Gastrocnemius medialis (tissue), 4 donors: ENCODE measurements at regions not wholly inside any gene's neighbourhood (a gene's known extent, or its start where the extent isn't known, plus 50 kb on each side); places are given as distances from the start of the nearest gene placed in this dataset.

Experiments used
- ATAC-seq, 2 donors: fragments of 150-250 bp; one replicate each; pipeline ENCODE4 v1.9.1; 2016
- DNase-seq, 2 donors: peaks; one replicate each; pipeline ENCODE4 v3.0.0-alpha.2; 2019
- H3K27ac ChIP-seq, 4 donors: fragments of 200-600 bp; sonication (generic); 1 replicate in 1 of 4; 2 replicates in 3 of 4; pipeline ENCODE4 v1.5.1; 2016 to 2018; ENCODE audit warnings: mild to moderate bottlenecking in 2 of 4, moderate library complexity in 1 of 4
- H3K27me3 ChIP-seq, 3 donors: fragments of 200-600 bp; sonication (generic) in 2 of 3; 1 replicate in 1 of 3; 2 replicates in 2 of 3; pipeline versions ENCODE4 v1.5.1 to v1.6.0; 2016 to 2019; ENCODE audit warnings: mild to moderate bottlenecking in 1 of 3, moderate library complexity in 1 of 3
- H3K36me3 ChIP-seq, 2 donors: fragments of 200-600 bp; sonication (generic) in 1 of 2; one replicate each; pipeline ENCODE4 v1.5.1; 2017 to 2018
- H3K4me1 ChIP-seq, 2 donors: fragments of 200-600 bp; sonication (generic) in 1 of 2; one replicate each; pipeline ENCODE4 v1.5.1; 2016 to 2017; ENCODE audit warnings: mild to moderate bottlenecking in 2 of 2
- H3K4me3 ChIP-seq, 4 donors: fragments of 200-600 bp; sonication (generic) in 3 of 4; 1 replicate in 1 of 4; 2 replicates in 3 of 4; pipeline ENCODE4 v1.5.1; 2016 to 2019; ENCODE audit warnings: mild to moderate bottlenecking in 2 of 4
- H3K9me3 ChIP-seq, 3 donors: fragments of 200-600 bp; sonication (generic) in 2 of 3; 1 replicate in 1 of 3; 2 replicates in 2 of 3; pipeline ENCODE4 v1.5.1; 2016 to 2019
- POLR2A ChIP-seq, 2 donors: fragments of 450-650 bp; IDR thresholded peaks; one replicate each; pipeline ENCODE4 v1.6.1; 2017; ENCODE audit warnings: antibody characterized with exemption in 2 of 2, mild to moderate bottlenecking in 2 of 2, moderate library complexity in 2 of 2
- in situ Hi-C, 4 donors: fragments of 200-750 bp; cut with MboI; loops; one replicate each; pipeline versions ENCODE4 v1.15.0 to v1.8.0; 2017; ENCODE audit warnings: low sequenced_read_pairs in 4 of 4
- intact Hi-C: fragments of 100-400 bp; cut with DNase I; formaldehyde crosslinking; loops from one replicate; pipeline ENCODE4 v1.15.1; 2023; ENCODE audit warnings: low total_unique reads
- TF ChIP-seq, protein P1 (sequence below), 5 experiments: fragments of 450-650 bp in 3 of 5; fragments of 200-600 bp in 2 of 5; sonication (generic) in 2 of 5; IDR thresholded peaks in 4 of 5; conservative IDR thresholded peaks in 1 of 5; 1 replicate in 4 of 5; 2 replicates in 1 of 5; pipeline ENCODE4 v1.5.1; 2016 to 2019; ENCODE audit warnings: antibody characterized with exemption in 5 of 5, mild to moderate bottlenecking in 3 of 5, moderate library complexity in 3 of 5

DNA sequence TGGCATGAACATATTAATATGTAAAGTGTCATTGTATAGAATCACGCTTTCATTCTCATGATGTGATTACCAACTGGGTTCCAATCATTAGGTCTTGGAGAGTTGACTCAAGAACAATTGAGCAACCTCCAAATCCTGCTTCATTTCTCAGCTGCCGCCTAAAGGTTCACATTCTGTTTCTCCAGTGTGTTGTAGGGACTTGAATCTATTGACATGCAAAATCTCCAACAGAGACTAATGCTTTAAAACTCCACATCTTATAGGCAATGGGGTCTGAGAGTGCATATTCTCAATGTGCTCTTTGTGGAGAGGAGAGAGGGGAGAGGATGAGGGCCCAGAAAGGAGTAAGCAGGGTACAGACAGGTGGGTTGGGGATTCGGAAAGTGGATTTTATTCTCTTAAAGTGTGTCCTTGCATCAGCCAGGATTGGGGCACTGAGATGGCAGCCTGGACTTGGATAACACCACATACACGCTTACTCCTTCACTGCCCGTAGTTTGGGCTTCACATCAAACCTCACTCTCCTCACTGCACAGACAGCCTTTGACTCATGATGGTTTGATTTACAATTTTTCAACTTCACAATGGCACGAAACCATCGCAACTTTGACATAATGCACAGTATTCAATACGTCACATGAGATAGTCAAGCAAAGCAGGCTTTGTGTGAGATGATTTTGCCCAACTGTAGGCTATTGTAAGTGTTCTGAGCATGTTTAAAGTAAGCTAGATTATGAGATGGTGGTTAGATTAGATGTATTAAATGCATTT, 241.3 kb upstream of the IRS2 start:
- TF ChIP-seq POLR2A (IDR thresholded peaks at IDR 0.05): no peak
- TF ChIP-seq, protein P1, sequence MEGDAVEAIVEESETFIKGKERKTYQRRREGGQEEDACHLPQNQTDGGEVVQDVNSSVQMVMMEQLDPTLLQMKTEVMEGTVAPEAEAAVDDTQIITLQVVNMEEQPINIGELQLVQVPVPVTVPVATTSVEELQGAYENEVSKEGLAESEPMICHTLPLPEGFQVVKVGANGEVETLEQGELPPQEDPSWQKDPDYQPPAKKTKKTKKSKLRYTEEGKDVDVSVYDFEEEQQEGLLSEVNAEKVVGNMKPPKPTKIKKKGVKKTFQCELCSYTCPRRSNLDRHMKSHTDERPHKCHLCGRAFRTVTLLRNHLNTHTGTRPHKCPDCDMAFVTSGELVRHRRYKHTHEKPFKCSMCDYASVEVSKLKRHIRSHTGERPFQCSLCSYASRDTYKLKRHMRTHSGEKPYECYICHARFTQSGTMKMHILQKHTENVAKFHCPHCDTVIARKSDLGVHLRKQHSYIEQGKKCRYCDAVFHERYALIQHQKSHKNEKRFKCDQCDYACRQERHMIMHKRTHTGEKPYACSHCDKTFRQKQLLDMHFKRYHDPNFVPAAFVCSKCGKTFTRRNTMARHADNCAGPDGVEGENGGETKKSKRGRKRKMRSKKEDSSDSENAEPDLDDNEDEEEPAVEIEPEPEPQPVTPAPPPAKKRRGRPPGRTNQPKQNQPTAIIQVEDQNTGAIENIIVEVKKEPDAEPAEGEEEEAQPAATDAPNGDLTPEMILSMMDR (IDR thresholded peaks at IDR 0.05 in 4 of 5, conservative IDR thresholded peaks at IDR 0.05 in 1 of 5): no peak
- ATAC-seq (no peak), DNase-seq (no peak)
- in situ Hi-C loops: no loop called here
- peaks cover 17 to 18% of the 10 kb centered on the region in 2 donors for H3K4me1 ChIP-seq
- no peaks in the 10 kb centered on the region for H3K9me3 ChIP-seq
- H3K27ac ChIP-seq: no peak overlapping the region
- H3K4me3 ChIP-seq: no peak overlapping the region
- intact Hi-C loops: no loop called here
- H3K27me3 ChIP-seq: no peaks in the 10 kb centered on the region
- H3K36me3 ChIP-seq: no peaks in the 10 kb centered on the region

DNA sequence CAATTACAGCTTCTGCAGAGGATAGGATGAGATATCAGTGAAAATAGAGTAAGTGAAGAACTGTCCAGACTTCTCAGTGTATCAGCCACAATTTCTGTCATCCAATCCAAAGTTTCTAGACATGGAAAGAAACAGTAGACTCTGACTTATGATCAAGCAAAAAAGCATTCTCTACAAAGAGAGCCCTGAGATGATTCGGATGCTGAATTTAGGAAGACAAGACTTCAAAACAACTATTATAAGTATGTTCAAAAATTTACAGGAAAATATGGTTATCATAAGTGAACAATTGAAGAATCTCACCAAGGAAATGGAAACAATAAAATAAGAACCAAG, 238.2 kb upstream of the IRS2 start:
- in situ Hi-C loops (no loop called here), intact Hi-C loops (loop anchor here (5.0 kb wide), 1 partner anchor 87 kb away; no protein-coding TSS in a partner anchor)
- ATAC-seq (peak; percentile 23 to 50), DNase-seq (no peak)
- H3K9me3 ChIP-seq: no peaks in the 10 kb centered on the region
- H3K27me3 ChIP-seq: peaks cover 0 to 2% (median 0%) of the 10 kb centered on the region in 3 donors
- TF ChIP-seq POLR2A (IDR thresholded peaks at IDR 0.05): no peak
- TF ChIP-seq, protein P1 (IDR thresholded peaks at IDR 0.05 in 4 of 5, conservative IDR thresholded peaks at IDR 0.05 in 1 of 5): no peak
- H3K4me1 ChIP-seq: peaks cover 17 to 18% of the 10 kb centered on the region in 2 donors
- no peaks in the 10 kb centered on the region for H3K36me3 ChIP-seq
- H3K4me3 ChIP-seq: no peak overlapping the region
- peak overlapping the region; percentile 74 to 90 (median 80) for H3K27ac ChIP-seq

DNA sequence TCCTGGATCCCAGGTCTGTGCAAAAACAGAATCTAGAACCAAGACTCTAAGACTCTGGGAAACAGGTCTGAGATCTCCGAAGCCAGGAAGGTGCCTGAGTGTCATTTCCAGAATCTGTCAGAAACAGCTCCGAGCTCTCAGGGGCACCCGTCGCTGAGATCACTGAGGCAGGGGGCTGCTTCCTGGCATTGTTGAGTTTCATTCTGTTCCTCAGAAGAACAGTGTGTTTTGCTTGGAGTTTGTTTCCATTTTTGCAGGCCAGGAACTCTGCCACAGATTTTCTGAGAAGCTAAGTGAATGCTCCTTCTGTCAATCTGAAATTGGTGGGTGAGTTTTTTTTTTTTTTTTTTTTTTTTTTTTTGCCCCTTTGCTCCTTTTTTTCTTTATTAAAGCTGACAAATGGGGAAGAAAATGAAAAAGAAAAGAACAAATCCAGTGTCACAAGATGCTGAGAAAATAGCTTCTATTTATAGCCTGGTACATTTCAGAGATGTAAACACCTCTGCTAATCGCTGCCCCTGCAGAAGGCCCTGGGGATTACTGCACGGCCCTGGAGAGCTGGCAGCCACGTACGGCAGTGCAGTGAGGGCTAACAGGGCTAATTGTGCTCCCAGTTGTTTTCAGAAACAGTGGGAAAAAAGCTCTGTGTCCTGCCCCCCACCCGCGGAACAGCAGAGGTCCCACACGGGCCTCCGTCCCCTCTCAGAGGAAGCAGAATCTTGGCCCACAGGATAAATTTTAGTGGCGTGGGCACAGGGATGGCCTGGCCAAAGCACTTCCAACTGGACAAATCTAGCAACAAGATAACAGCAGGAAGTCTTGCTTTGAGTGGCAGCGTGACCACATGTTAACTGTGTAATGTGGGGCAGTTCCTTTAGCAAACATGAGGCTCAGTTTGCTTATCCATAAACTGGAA, 237.6 kb upstream of the IRS2 start:
- Histone ChIP-seq H3K4me1 (peaks cover 17 to 18% of the 10 kb centered on the region in 2 donors), H3K9me3 (no peaks in the 10 kb centered on the region), H3K27me3 (peaks cover 0 to 2% (median 0%) of the 10 kb centered on the region in 3 donors), H3K36me3 (no peaks in the 10 kb centered on the region), H3K27ac (peak overlapping the region; percentile 74 to 90 (median 80)), H3K4me3 (no peak overlapping the region)
- DNase-seq (peak; percentile 39 to 46), ATAC-seq (peak; percentile 85 to 93)
- TF ChIP-seq, protein P1 (IDR thresholded peaks at IDR 0.05 in 4 of 5, conservative IDR thresholded peaks at IDR 0.05 in 1 of 5): no peak
- TF ChIP-seq POLR2A (IDR thresholded peaks at IDR 0.05): no peak
- intact Hi-C loops (loop anchor here (5.0 kb wide), 1 partner anchor 87 kb away; no protein-coding TSS in a partner anchor), in situ Hi-C loops (no loop called here)

DNA sequence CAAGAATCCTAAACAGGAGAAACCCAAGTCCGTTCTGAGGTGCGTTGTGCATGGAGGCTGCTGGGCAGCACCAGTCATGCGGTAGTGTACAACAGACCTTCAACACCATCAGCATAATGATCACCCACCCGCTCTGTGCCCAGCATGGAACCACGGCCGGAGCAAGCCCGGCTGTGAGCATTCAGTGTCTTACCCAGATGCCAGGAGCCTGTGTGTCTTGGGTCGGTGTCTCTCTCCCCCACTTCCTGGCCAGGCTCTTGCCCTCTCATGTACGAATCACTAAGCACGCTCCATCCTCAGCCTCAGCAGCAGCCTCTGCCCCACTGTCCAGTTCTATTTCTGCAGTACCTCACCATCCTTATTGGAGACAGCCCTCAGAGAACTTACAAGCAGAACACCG, 231.6 kb upstream of the IRS2 start:
- Histone ChIP-seq H3K4me3 (no peak overlapping the region), H3K27ac (no peak overlapping the region), H3K27me3 (peaks cover 0 to 2% (median 0%) of the 10 kb centered on the region in 3 donors), H3K4me1 (peaks cover 12 to 14% of the 10 kb centered on the region in 2 donors), H3K36me3 (no peaks in the 10 kb centered on the region), H3K9me3 (no peaks in the 10 kb centered on the region)
- no peak for ATAC-seq
- intact Hi-C loops: no loop called here
- TF ChIP-seq, protein P1 (IDR thresholded peaks at IDR 0.05 in 4 of 5, conservative IDR thresholded peaks at IDR 0.05 in 1 of 5): no peak
- no peak for TF ChIP-seq POLR2A (IDR thresholded peaks at IDR 0.05)
- DNase-seq: no peak
- in situ Hi-C loops: no loop called here
